MM.1S (cell line): ENCODE measurements at regions not wholly inside any gene's neighbourhood (a gene's known extent, or its start where the extent isn't known, plus 50 kb on each side); places are given as distances from the start of the nearest gene placed in this dataset.

Experiments
- CTCF ChIP-seq: fragments of 300-600 bp; sonication (generic); IDR thresholded peaks from 2 replicates; pipeline ENCODE4 v1.5.1; 2016; ENCODE audit warnings: antibody characterized with exemption, low read length, mixed read lengths
- EZH2 ChIP-seq: fragments of 300-600 bp; sonication (generic); optimal IDR thresholded peaks from 2 replicates; pipeline ENCODE3; 2017; ENCODE audit warnings: low read depth, mild to moderate bottlenecking, antibody characterized with exemption, low read length, mixed read lengths

GRCh38 chr3:107942951-107943749 lies 147.7 kb downstream of the CD47 start:
- TF ChIP-seq CTCF (no peak), EZH2 (no peak)
